ENCODE measurements at regions not wholly inside any gene's neighbourhood (a gene's known extent, or its start where the extent isn't known, plus 50 kb on each side); places are given as distances from the start of the nearest gene placed in this dataset.

GRCh38 chr21:38175306-38175705 is 81.5 kb upstream of the KCNJ15 start:
- H3K4me3 ChIP-seq (ENCODE audit: low read depth, low read length), result no peak overlapping the region
- no peak for TF ChIP-seq CTCF (IDR thresholded peaks at IDR 0.05; ENCODE audit: insufficient read depth, low read length)
- peak; percentile 38 for DNase-seq (ENCODE audit: low read depth)

GRCh38 chr21:38177919-38178652 is 78.7 kb upstream of the KCNJ15 start:
- DNase-seq (ENCODE audit: low read depth), result no peak
- TF ChIP-seq CTCF (IDR thresholded peaks at IDR 0.05; ENCODE audit: insufficient read depth, low read length), result no peak
- no peak overlapping the region for H3K4me3 ChIP-seq (ENCODE audit: low read depth, low read length)

GRCh38 chr21:38178653-38179470 is 77.9 kb upstream of the KCNJ15 start:
- no peak for TF ChIP-seq CTCF (IDR thresholded peaks at IDR 0.05; ENCODE audit: insufficient read depth, low read length)
- DNase-seq (ENCODE audit: low read depth), result no peak
- H3K4me3 ChIP-seq (ENCODE audit: low read depth, low read length), result no peak overlapping the region

- TF ChIP-seq CTCF (IDR thresholded peaks at IDR 0.05; ENCODE audit: insufficient read depth, low read length), result no peak
These were observed 77.3 kb upstream of the KCNJ15 start for GRCh38 chr21:38179511-38179910.

GRCh38 chr21:38181096-38181495 is 75.7 kb upstream of the KCNJ15 start:
- peak; percentile 15 for DNase-seq (ENCODE audit: low read depth)
- H3K4me3 ChIP-seq (ENCODE audit: low read depth, low read length), result no peak overlapping the region
- TF ChIP-seq CTCF (IDR thresholded peaks at IDR 0.05; ENCODE audit: insufficient read depth, low read length), result no peak

More at GRCh38 chr21:38179511-38179910, 77.3 kb upstream of the KCNJ15 start:
- no peak for DNase-seq (ENCODE audit: low read depth)
- H3K4me3 ChIP-seq (ENCODE audit: low read depth, low read length), result no peak overlapping the region

GRCh38 chr21:38182370-38182985 is 74.3 kb upstream of the KCNJ15 start:
- no peak for DNase-seq (ENCODE audit: low read depth)
- TF ChIP-seq CTCF (IDR thresholded peaks at IDR 0.05; ENCODE audit: insufficient read depth, low read length), result no peak
- no peak overlapping the region for H3K4me3 ChIP-seq (ENCODE audit: low read depth, low read length)
